ENCODE measurements at regions not wholly inside any gene's neighbourhood (a gene's known extent, or its start where the extent isn't known, plus 50 kb on each side); places are given as distances from the start of the nearest gene placed in this dataset.

DNA sequence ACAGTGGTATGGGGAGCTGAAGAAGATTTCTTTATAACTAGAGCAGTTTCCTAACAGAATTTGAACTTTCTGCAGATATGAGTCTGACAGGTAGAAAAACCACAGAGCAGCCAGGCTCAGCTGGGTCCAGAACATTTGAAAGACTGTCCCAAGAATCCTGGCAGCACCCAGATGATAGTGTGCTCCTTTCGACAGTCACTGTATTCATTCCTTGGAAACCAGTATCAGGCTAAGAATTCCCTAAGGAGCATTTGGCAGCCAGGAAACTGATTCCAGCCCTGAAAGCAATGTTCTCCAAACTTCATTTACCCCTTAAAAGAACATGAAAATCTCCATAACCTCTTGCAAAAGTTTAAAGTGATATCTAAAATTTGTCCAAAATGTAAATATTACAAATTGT, 123.0 kb upstream of the MTAP start:
- CTCF ChIA-PET, result no interaction called here
- Mint-ChIP-seq H3K4me3 (no peak overlapping the region), H3K4me1 (peaks cover 0 to 13% (median 8%) of the 10 kb centered on the region in 3 donors), H3K36me3 (peaks cover 0 to 1% (median 0%) of the 10 kb centered on the region in 3 donors), H3K27ac (no peak overlapping the region), H3K9me3 (no peaks in the 10 kb centered on the region), H3K27me3 (peaks cover 3 to 7% of the 10 kb centered on the region in 2 donors)
- H3K4me1 ChIP-seq (ENCODE audit: insufficient read depth, low read length), result no peaks in the 10 kb centered on the region
- H3K36me3 ChIP-seq (ENCODE audit: insufficient read depth, low read length), result no peaks in the 10 kb centered on the region
- H3K9me3 ChIP-seq (ENCODE audit: low read length), result no peaks in the 10 kb centered on the region
- peaks cover 4% of the 10 kb centered on the region for H3K27me3 ChIP-seq (ENCODE audit: insufficient read depth, low read length, poor library complexity, severe bottlenecking)
- H3K27ac ChIP-seq (ENCODE audit: low read depth, low read length), result no peak overlapping the region
- no peak for DNase-seq
- no peak overlapping the region for H3K4me3 ChIP-seq (ENCODE audit: low read length)
- POLR2A ChIA-PET, result no interaction called here

DNA sequence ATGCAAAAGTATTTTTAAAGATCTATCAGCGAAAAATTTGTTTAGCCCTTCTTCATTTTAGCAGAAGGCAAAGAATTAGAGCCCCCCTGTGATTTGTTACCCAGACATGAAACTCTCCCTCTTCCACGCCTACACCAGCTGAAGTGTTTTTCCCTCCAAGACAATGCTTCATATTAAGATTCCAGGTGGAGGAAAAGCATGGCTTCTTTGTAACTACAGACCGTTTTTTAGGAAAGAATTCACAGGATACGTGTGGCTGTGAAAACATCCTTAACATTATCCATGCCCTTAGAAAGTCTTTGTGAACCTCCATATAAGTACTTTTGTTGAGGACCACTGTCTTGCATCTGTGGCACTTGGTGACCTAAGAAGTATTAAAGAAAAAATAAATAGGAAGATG, 121.8 kb upstream of the MTAP start:
- peaks cover 4% of the 10 kb centered on the region for H3K27me3 ChIP-seq (ENCODE audit: insufficient read depth, low read length, poor library complexity, severe bottlenecking)
- Mint-ChIP-seq H3K27ac (no peak overlapping the region), H3K27me3 (peaks cover 3 to 7% of the 10 kb centered on the region in 2 donors), H3K4me3 (no peak overlapping the region), H3K4me1 (peaks cover 2 to 24% (median 8%) of the 10 kb centered on the region in 3 donors), H3K36me3 (peaks cover 0 to 1% (median 0%) of the 10 kb centered on the region in 3 donors), H3K9me3 (no peaks in the 10 kb centered on the region)
- H3K4me1 ChIP-seq (ENCODE audit: insufficient read depth, low read length), result peaks cover 4% of the 10 kb centered on the region
- H3K4me3 ChIP-seq (ENCODE audit: low read length), result no peak overlapping the region
- no peaks in the 10 kb centered on the region for H3K36me3 ChIP-seq (ENCODE audit: insufficient read depth, low read length)
- no peaks in the 10 kb centered on the region for H3K9me3 ChIP-seq (ENCODE audit: low read length)
- ChIA-PET CTCF (no interaction called here), POLR2A (no interaction called here)
- no peak overlapping the region for H3K27ac ChIP-seq (ENCODE audit: low read depth, low read length)
- DNase-seq, result no peak

DNA sequence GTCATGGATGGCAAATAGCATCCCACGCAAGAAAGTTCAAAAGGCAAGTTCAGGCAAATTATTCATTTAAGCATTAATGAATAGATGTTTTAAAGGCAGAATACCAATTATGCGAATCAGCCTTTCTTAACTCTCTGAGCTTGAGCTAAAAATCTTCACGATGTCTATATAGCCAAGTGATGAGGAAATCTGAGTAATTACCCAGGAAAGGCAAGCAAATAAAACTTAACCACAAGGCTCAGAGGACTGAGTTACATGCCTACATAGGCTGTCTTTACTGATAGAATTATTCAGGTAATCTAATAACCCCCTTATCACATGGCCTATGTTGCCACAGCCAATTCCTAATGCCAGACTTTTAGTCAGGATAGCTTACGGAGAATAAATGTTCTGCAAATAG, 120.8 kb upstream of the MTAP start:
- no peak overlapping the region for H3K4me3 ChIP-seq (ENCODE audit: low read length)
- Mint-ChIP-seq H3K4me3 (no peak overlapping the region), H3K9me3 (no peaks in the 10 kb centered on the region), H3K27me3 (peaks cover 0 to 7% of the 10 kb centered on the region in 2 donors), H3K36me3 (peaks cover 0 to 1% (median 0%) of the 10 kb centered on the region in 3 donors), H3K4me1 (peaks cover 2 to 27% (median 8%) of the 10 kb centered on the region in 3 donors), H3K27ac (no peak overlapping the region)
- DNase-seq, result no peak
- ChIA-PET POLR2A (no interaction called here), CTCF (interaction anchor here (1.0 to 1.1 kb wide), 2 partner anchors 24 to 111 kb away, joined by 3 read pairs; no protein-coding TSS in a partner anchor)
- H3K27ac ChIP-seq (ENCODE audit: low read depth, low read length), result no peak overlapping the region
- H3K36me3 ChIP-seq (ENCODE audit: insufficient read depth, low read length), result no peaks in the 10 kb centered on the region
- H3K4me1 ChIP-seq (ENCODE audit: insufficient read depth, low read length), result peaks cover 4% of the 10 kb centered on the region
- H3K27me3 ChIP-seq (ENCODE audit: insufficient read depth, low read length, poor library complexity, severe bottlenecking), result peaks cover 4% of the 10 kb centered on the region
- no peaks in the 10 kb centered on the region for H3K9me3 ChIP-seq (ENCODE audit: low read length)

DNA sequence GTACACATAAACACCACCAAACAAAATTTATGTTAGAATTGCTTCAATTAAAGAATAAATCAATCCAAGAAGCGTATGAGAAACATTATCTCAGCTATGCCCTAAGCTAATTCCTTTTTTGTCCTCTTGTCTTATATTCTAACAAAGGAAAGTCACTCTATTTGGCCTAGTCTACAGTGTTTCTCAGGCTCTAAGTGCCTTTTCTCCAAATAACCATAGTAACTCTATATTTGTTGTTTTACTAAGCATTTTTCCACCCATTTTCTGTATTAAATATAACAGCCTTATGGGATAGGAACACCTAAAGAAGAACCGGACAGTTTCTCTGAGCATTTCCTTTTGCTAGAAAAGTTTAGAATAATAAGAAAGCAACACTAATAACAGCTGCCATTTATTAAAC, 120.1 kb upstream of the MTAP start:
- no peak overlapping the region for H3K4me3 Mint-ChIP-seq
- POLR2A ChIA-PET, result no interaction called here
- peaks cover 0 to 7% of the 10 kb centered on the region in 2 donors for H3K27me3 Mint-ChIP-seq
- peaks cover 0 to 1% (median 0%) of the 10 kb centered on the region in 3 donors for H3K36me3 Mint-ChIP-seq
- H3K27ac ChIP-seq (ENCODE audit: low read depth, low read length), result no peak overlapping the region
- H3K4me3 ChIP-seq (ENCODE audit: low read length), result no peak overlapping the region
- H3K36me3 ChIP-seq (ENCODE audit: insufficient read depth, low read length), result no peaks in the 10 kb centered on the region
- CTCF ChIA-PET, result interaction anchor here (1.0 kb wide), 1 partner anchor 110 kb away, joined by 3 read pairs; no protein-coding TSS in a partner anchor
- no peaks in the 10 kb centered on the region for H3K9me3 ChIP-seq (ENCODE audit: low read length)
- peaks cover 4% of the 10 kb centered on the region for H3K4me1 ChIP-seq (ENCODE audit: insufficient read depth, low read length)
- no peak for DNase-seq
- no peak overlapping the region for H3K27ac Mint-ChIP-seq
- peaks cover 2 to 29% (median 8%) of the 10 kb centered on the region in 3 donors for H3K4me1 Mint-ChIP-seq
- H3K27me3 ChIP-seq (ENCODE audit: insufficient read depth, low read length, poor library complexity, severe bottlenecking), result peaks cover 4% of the 10 kb centered on the region
- H3K9me3 Mint-ChIP-seq, result no peaks in the 10 kb centered on the region

DNA sequence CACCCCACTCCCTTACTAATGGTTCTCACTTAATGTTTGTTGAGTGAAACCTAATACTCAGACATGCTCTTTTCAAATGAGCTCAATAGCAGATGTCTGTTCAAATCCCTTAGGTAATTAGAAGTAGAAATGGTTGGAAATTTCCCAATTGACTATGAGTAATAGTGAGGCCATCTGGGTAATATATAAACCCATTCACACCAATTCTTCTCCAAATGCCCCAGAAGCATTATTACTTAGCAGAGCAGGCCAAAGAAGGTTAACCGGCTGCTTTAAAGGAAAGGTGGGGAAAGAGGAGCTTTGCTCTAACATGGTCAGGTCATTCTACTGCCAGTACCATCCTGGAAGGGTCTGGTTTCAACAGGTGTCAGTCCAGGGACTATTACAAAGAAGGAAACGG, 119.5 kb upstream of the MTAP start:
- peaks cover 2% of the 10 kb centered on the region for H3K27me3 ChIP-seq (ENCODE audit: insufficient read depth, low read length, poor library complexity, severe bottlenecking)
- CTCF ChIA-PET, result no interaction called here
- H3K36me3 Mint-ChIP-seq, result peaks cover 0 to 1% (median 0%) of the 10 kb centered on the region in 3 donors
- H3K4me1 Mint-ChIP-seq, result peaks cover 2 to 25% (median 2%) of the 10 kb centered on the region in 3 donors
- peaks cover 4% of the 10 kb centered on the region for H3K4me1 ChIP-seq (ENCODE audit: insufficient read depth, low read length)
- H3K9me3 ChIP-seq (ENCODE audit: low read length), result no peaks in the 10 kb centered on the region
- H3K27ac Mint-ChIP-seq, result no peak overlapping the region
- H3K9me3 Mint-ChIP-seq, result no peaks in the 10 kb centered on the region
- no peaks in the 10 kb centered on the region for H3K36me3 ChIP-seq (ENCODE audit: insufficient read depth, low read length)
- H3K27me3 Mint-ChIP-seq, result peaks cover 0 to 1% of the 10 kb centered on the region in 2 donors
- POLR2A ChIA-PET, result no interaction called here
- H3K4me3 ChIP-seq (ENCODE audit: low read length), result no peak overlapping the region
- no peak for DNase-seq
- no peak overlapping the region for H3K27ac ChIP-seq (ENCODE audit: low read depth, low read length)
- H3K4me3 Mint-ChIP-seq, result no peak overlapping the region

DNA sequence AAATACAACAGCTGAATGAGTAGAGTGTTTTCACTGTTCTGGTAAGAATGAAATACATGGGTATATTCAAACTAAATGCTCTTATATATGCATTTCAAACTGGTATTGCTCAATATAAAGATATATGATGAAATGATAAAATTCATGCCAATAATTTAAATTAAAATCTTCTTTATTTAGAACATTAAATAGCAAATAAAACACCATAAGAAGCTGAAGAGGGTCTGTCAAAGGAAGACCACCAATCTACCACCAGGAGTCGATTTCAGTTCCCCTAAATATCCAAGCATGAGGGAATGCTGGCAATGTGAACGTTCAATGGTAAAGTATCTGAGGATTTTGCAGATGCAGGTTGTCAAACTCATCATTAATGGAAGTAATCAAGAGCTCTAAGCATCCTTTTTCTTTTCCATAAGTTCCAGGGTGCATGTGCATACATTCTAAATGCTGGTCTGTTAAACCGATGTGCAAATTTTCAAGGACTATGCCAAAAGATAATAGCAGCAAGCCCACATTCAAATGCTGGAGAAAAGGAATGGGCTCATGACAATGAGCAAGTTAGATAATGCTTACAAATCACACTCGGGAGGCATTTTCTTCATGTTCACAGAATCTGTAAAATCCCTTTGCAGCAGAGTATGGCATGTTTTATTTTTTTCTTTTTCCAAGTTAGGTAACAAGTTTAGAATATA, 118.8 kb upstream of the MTAP start:
- H3K36me3 ChIP-seq (ENCODE audit: insufficient read depth, low read length), result no peaks in the 10 kb centered on the region
- H3K9me3 ChIP-seq (ENCODE audit: low read length), result no peaks in the 10 kb centered on the region
- H3K9me3 Mint-ChIP-seq, result no peaks in the 10 kb centered on the region
- ChIA-PET POLR2A (no interaction called here), CTCF (no interaction called here)
- H3K4me1 Mint-ChIP-seq, result peaks cover 0 to 28% (median 5%) of the 10 kb centered on the region in 3 donors
- H3K4me1 ChIP-seq (ENCODE audit: insufficient read depth, low read length), result peaks cover 4% of the 10 kb centered on the region
- no peaks in the 10 kb centered on the region for H3K27me3 Mint-ChIP-seq
- no peak overlapping the region for H3K4me3 Mint-ChIP-seq
- DNase-seq, result no peak
- peaks cover 0 to 1% (median 0%) of the 10 kb centered on the region in 3 donors for H3K36me3 Mint-ChIP-seq
- no peak overlapping the region for H3K27ac Mint-ChIP-seq
- H3K4me3 ChIP-seq (ENCODE audit: low read length), result no peak overlapping the region
- H3K27me3 ChIP-seq (ENCODE audit: insufficient read depth, low read length, poor library complexity, severe bottlenecking), result no peaks in the 10 kb centered on the region
- H3K27ac ChIP-seq (ENCODE audit: low read depth, low read length), result no peak overlapping the region

DNA sequence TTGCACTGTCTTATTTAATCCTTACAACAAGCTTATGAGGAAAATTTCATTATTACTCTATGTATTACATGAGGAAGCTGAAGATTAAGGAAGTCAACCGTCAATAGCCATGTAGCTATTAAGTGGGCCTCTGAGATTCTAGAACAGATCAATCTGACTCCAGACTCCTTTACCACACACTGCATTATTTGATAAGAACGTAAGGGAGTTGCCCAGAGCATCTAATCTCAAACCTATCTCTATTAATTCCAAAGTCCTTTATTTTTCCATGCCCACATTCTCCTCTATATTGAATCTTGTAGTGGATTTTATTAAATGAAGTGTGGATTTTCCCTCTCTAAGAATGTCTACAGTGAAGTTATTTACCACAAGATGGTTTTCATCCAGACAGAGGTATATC, 118.2 kb upstream of the MTAP start:
- peaks cover 0 to 31% (median 5%) of the 10 kb centered on the region in 3 donors for H3K4me1 Mint-ChIP-seq
- no peaks in the 10 kb centered on the region for H3K27me3 Mint-ChIP-seq
- no peak overlapping the region for H3K27ac Mint-ChIP-seq
- peaks cover 0 to 1% (median 0%) of the 10 kb centered on the region in 3 donors for H3K36me3 Mint-ChIP-seq
- Histone ChIP-seq H3K4me1 (ENCODE audit: insufficient read depth, low read length) (peaks cover 4% of the 10 kb centered on the region), H3K27me3 (ENCODE audit: insufficient read depth, low read length, poor library complexity, severe bottlenecking) (no peaks in the 10 kb centered on the region), H3K27ac (ENCODE audit: low read depth, low read length) (no peak overlapping the region), H3K4me3 (ENCODE audit: low read length) (no peak overlapping the region), H3K36me3 (ENCODE audit: insufficient read depth, low read length) (no peaks in the 10 kb centered on the region), H3K9me3 (ENCODE audit: low read length) (no peaks in the 10 kb centered on the region)
- no peaks in the 10 kb centered on the region for H3K9me3 Mint-ChIP-seq
- ChIA-PET POLR2A (no interaction called here), CTCF (no interaction called here)
- no peak for DNase-seq
- no peak overlapping the region for H3K4me3 Mint-ChIP-seq

DNA sequence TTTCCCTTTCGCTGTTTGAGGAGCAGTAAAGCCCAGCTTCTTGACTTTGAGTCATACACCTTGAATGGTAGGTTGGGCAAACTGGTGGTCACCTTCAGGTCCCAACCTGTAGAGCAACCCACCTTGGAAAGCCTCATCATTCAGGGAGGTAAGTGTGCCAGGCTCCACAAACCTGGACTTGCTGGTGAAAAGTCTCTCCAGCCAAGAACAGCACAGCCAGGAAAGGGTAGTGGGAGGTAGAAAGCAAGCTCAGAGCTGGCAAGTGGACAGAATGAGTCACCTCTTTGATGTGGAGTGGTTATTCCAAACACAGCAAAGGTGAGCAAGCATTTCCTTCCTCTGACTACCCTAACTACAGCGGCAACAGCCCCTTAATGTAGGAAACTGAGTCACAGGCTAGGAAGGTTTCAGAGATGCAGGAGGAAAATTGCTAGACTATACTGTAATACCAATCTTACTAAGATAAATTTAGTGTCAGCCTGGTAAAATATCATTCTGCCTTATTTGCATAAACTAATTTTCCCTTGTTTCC, 117.5 kb upstream of the MTAP start:
- CTCF ChIA-PET, result no interaction called here
- no peak for DNase-seq
- Mint-ChIP-seq H3K27ac (no peak overlapping the region), H3K4me1 (peaks cover 0 to 31% (median 5%) of the 10 kb centered on the region in 3 donors), H3K9me3 (no peaks in the 10 kb centered on the region), H3K27me3 (no peaks in the 10 kb centered on the region), H3K36me3 (peaks cover 0 to 1% (median 0%) of the 10 kb centered on the region in 3 donors), H3K4me3 (no peak overlapping the region)
- POLR2A ChIA-PET, result no interaction called here
- no peak overlapping the region for H3K27ac ChIP-seq (ENCODE audit: low read depth, low read length)
- no peaks in the 10 kb centered on the region for H3K27me3 ChIP-seq (ENCODE audit: insufficient read depth, low read length, poor library complexity, severe bottlenecking)
- no peaks in the 10 kb centered on the region for H3K36me3 ChIP-seq (ENCODE audit: insufficient read depth, low read length)
- no peaks in the 10 kb centered on the region for H3K9me3 ChIP-seq (ENCODE audit: low read length)
- no peak overlapping the region for H3K4me3 ChIP-seq (ENCODE audit: low read length)
- H3K4me1 ChIP-seq (ENCODE audit: insufficient read depth, low read length), result peaks cover 4% of the 10 kb centered on the region

Data from CD8-positive, alpha-beta memory T cell (primary cell).